NCI-H2227 (cell line): ENCODE measurements at regions not wholly inside any gene's neighbourhood (a gene's known extent, or its start where the extent isn't known, plus 50 kb on each side); places are given as distances from the start of the nearest gene placed in this dataset.
"Not testable (repeated sequence)": the region's sequence is repeated elsewhere in the genome, so short reads cannot be mapped to it uniquely, and the experiment has no call there.

ENCODE experiments used
- DNase-seq: peaks from one replicate; lab custom pipeline; 2025; ENCODE audit not compliant: unreplicated experiment; lab: John Stamatoyannopoulos, UW

DNA sequence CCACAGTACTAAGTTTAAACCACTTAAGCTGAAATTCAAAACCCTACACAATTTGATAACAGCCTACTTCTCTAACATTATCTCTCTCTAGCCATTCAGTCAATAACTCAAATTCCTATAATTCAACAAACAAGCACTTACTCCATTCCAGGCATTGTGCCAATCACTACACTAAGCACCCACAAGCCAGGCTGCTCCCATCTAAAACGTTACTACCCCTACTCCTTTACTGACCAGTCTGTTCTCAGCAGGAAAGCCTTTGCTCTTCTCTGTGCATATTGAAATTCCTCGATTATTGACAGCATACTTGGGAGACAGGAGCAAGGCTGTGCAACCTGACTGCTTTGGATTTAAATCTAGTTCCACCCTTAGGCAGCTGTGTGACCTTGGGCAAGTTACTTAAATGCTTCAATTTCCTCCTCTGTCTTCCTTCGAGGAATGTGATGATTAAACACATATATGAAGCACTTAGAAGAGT lies 177.2 kb upstream of the THBS1 start:
- DNase-seq = peak; percentile 59

DNA sequence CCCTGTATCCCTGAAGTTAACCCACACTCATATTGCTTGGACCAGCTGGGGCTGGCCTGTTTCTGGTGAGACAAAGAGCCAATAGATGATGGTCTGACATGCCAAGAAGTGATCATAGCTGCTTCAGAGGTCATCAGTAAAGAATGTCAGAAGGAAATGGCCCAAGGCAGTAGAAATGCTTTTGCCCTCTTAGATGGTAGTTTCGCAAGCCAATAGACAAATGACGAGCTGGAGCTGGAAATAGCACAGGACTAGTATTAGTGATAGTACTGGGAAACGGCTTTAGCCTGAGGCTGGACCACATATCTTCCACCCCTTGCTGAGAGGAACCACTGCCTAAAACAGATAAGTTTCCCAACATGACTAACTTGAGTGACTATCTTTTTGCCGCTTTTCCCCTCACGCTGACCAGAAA lies 176.1 kb upstream of the THBS1 start:
- DNase-seq = no peak

DNA sequence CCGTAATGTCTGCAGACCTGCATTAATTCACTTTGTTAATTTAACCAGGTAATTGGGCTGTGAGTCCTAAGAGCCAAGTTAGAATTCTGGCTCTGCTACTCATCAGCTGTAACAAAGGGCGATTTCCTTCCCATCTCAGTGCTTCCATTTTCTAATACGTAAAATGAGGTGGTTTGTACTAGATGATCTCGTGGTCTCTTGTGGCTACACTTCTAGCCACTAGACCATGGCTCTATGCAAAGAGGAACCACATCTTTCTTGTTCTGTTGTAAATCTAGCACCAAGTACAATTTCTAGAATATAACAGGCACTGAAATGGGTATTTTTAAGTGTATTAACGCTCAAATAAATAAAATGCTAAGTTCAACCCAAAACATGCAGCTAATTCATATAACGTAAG lies 174.4 kb upstream of the THBS1 start:
- DNase-seq = no peak

DNA sequence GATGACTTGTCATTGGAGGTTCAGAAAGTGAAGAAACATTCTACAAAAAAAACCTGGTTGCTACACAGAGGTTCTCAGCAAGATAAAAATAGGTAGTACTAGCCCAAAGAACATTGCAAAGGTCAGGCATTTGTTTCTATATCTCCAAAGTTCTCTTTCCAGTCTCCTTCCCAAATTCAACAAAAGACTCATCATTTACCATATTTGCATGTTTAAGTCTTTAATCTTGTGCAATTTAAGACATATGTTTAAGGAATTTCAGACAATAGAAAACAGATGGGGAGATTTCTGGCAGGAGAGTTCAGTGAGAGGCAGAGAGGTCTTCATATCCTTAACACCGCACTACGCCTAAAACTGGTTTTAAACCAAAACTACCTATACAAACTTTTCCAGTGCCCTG lies 173.8 kb upstream of the THBS1 start:
- DNase-seq = no peak

DNA sequence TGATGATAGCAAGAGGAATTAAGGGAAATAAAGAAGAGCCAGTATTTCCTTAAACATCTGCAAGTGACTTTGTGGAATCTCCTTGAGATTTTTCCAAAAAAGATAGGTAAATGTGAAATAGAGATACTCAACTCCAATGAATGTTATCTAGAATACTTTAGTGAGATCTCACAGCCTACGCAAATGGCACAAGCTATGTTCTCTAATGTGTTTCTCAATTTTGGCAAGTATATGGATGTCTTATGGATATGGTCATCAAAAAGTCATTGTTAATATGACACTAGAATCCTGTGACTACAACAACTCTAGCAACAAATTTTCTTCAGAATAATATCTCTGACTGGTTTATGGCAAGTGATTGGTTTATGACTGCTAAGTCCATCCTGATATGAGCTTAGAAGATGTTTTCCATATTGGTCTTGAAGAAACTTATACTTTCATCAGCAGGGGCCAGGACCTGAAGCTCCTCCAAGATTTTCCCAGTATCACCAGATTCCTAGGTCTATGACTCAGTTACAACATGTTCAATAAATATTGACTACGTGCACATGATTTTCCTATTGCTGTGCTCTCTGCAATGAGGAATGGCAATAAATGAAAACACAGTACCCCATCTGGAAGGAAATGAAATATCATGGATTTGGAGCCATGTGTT lies 170.9 kb upstream of the THBS1 start:
- DNase-seq = no peak

DNA sequence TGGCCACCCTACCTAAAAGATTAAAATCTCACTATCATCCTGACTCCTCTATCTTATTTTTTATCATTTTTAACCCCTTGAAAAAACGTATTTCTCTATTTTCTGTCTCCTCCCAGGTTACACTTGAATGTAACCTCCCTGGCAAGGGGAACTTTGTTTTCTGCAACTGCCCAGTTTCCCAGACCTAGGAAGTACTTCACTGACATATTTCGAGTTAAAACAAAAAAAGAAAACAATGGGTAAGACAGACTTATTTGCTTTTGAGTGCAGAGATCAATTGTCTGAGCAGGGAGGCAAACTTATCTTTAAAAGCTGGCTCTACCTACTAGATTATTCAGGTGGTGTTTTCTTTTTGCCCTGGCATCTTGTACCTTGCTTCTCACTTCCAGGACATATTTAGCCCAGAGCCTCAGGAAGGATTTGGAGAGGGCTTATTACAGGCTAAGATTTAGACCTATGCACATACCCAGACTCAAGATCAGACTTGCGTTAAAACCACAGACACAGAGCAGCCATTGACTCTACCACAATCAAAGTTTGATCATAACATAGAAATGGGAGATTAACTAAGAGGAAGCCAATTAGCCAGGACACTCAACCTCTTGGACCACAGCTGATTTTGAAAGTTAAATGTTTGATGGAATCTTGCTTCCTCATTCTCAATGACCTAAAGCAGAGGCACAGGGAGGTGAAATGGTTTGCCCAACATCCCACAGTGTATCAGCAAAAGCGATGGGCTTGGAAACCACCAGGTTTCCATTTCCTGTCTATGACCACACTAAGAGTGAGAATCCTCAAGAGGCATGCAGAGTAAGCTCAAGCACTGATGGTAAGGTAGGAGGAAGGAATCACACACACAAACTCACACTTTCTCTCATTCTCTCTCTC lies 169.5 kb upstream of the THBS1 start:
- no peak for DNase-seq

DNA sequence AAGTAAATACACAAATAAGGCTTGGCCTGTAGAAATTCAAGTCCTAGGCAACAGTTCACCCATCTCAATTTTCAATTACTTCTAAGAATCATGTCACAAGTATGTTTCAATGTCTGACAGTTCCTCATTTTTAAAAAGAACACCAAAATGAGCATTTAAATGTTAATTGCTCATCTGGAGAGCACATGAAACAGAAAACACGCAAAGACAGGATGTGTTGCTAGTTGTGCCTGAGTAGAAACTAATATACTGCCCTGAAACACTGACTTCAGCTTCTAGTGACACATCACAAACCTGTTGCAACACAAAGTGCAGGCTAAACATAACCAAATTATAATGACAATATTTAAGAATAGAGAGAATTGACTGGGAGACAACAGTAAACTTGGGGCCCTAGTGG lies 167.3 kb upstream of the THBS1 start:
- DNase-seq = no peak

DNA sequence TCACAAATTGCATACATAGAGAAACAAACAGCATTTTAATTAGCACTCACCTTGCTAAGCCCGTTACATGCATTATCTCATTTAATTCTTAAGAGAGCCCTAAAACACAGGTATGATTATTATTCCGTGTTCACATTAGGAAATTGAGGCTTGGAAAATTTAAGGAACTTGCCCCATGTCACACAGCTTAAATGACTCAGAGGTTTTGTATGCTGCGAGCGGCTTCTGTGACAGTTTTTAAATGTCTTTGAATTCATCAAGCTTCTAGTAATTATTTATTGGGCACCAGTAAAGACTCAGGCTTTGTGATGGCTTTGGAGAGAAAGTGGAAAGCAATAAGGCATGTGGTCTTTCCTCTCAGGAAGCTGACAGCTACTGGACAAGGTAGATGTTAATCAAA lies 166.7 kb upstream of the THBS1 start:
- DNase-seq = no peak

DNA sequence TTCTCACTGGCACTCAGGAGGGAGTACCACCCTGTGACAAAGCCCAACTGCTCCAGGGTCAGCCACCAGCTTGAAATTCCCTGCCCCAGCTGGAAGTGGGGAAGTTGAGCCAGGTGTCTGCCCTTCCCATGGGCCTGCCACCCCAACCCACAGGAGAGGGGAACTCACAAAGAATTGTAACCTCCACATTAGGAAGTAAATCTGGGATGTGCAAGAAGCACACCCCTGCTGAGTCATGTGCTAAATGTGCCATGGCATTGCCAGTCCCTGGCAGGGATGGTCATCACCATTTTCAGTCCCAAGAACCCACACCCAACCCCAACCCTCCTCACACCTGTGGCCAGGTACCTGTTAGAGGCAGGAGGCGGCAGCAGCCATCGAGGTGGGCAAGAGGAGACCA lies 165.2 kb upstream of the THBS1 start:
- DNase-seq = no peak

DNA sequence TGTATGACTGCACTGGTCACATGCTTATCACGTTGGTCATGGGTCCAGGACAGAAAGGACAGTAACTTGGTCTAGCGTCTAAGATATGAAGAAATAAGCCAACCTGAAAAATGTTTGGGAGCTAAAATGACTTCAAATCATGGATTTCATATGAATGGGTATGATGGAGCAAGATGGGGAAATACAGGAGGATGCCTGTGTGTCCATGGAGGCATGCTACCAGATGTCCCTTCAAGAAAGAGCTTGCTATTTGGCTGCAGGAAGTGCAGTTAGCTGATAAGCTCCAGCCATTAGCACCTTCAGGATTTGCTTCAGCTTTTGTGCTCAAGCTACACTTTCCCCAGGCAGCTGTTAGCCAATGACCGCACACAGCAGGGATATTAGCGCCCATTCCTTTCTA lies 164.6 kb upstream of the THBS1 start:
- DNase-seq = no peak

DNA sequence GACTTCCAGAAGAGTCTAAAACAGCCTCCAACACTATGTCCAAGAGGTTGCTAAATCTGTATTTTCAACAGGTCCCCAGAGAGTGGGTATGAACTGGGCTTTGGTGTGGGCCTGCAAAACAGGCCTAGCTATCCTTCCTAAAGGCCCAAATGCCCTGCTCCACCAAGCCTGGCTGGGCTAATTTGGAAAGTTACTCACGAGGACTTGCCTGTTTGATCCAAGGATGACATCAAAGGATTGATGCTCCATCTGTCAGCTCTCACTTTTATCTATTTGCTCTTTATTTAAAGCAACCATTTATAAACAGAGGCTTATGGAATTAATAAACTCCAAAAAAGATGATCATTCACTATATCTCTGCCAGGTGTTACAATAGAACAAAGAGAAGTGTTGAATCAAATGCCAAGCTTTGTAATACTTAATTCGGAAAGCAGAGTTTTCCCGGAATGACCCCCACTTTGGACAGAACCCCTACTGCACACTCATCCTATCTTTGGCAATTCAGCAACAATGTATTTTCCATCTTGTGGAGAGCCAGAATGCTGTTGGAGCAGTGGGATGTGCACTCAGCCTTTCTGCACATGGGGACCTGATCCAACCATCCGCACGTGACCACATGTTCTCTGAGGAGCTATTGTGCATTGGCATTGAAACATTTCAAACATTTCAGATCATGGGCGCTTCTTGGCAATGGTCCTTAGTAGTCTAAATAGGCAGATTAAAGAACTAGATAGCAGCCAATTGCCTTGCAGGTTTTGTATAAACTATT lies 163.3 kb upstream of the THBS1 start:
- no peak for DNase-seq

DNA sequence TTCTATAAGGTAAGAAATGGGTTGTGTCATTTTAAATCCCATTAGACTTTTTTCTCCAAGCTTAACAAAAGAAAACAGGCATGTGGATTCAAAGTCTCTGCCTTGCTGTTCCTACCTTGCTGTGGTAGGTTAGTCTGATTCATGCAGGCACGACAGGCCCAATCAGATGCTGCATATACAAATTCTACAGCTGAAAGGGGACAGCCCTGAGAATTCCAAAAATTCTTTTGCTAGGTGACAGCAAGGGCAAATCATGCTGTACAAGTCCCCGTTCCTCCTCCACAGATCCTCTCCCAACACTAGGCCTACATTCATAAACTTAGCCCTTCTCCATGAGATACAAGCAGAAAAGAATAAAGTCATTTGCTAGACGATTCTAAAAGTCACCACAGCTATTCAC lies 161.2 kb upstream of the THBS1 start:
- no peak for DNase-seq

DNA sequence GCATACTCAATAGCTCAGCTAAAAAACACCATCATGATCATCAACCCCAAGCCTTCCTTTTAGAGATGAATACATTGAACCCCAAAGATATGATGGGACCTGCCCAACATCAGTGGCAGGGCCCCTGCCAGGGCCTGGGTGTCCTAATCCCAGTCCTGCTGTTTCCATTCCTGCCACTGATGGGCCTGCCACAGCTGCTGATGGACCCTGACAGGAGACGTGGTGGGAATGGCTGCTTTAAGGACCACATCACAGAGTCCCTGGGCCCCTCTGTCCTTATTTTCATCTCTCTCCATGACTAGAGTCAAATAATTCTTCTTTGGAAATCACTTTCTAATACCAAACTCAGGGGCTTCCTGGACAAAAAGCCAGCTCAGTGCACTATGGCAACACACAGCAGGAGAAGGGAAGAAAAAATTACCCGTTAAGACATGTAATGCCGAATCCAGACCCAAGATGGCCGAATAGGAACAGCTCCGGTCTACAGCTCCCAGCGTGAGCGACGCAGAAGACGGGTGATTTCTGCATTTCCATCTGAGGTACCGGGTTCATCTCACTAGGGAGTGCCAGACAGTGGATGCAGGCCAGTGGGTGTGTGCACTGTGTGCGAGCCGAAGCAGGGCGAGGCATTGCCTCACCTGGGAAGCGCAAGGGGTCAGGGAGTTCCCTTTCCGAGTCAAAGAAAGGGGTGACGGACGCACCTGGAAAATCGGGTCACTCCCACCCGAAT lies 160.6 kb upstream of the THBS1 start:
- DNase-seq = peak; percentile 9

DNA sequence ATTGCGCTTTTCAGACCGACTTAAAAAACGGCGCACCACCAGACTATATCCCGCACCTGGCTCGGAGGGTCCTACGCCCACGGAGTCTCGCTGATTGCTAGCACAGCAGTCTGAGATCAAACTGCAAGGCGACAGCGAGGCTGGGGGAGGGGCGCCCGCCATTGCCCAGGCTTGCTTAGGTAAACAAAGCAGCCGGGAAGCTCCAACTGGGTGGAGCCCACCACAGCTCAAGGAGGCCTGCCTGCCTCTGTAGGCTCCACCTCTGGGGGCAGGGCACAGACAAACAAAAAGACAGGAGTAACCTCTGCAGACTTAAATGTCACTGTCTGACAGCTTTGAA lies 160.1 kb upstream of the THBS1 start:
- not testable (repeated sequence) for DNase-seq

DNA sequence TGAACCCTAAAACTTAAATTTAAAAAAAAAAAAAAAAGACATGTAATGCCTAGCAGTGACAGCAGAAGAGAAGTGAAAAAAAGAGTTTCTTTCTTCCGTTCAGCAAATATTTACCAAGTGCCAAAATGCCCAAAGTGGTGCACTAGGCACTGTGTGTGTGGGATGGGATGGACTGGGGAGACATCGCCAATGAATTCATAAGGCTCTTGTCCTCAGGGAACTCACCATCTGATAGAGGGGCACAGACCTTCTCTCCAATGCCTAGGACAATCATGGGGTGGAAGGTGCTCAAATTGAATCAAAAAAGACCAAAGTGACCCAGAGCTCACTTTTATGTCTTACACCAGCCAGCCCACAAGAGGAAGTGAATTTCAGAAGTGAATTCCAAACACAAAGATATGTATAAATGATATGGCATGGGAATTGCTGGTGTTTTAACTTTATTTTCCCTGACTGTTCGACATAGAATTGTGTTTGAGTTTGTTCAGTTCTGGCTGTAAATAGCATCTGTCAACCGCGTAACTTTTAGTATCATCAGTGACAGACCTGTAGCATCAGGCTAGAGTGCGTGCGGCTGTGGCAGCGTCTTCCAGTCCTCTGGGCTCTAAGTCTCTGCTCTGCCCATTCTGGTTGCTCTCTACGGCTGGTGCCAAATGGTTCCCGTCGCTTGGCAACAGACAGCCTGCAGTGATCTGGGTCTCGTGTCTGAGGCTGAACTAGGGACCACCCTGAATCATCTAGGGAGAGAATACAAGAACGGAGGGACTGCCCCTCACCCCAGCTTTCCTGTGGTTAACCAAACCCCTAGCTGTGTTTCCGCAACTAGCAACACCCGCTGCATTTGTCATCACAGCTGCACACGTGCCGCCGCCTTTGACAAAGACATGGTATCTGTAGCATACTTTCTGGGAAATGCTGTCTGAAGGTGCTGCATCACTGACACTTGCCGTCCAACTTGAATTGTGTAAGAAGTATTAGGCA lies 154.0 kb upstream of the THBS1 start:
- DNase-seq = peak; percentile 34

DNA sequence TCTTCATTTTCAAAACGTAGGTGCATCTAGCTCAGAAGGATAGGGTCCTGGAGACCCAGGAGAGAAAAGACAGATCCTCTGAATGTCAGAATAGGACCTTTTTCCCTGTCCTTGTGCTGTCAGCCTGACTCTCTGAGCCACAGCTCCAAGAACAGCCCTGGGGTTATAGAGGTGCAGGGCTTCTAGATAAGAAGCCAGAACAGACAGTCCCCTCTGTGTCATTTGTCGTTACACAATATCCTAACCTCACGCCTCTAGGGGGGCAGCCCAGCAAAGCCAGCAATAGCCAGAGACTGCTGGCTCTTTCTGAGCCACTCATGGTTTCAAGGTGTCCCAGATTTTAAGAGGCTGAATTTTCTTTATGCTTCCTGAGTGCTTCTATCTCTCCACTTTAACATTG lies 153.2 kb upstream of the THBS1 start:
- DNase-seq = no peak

DNA sequence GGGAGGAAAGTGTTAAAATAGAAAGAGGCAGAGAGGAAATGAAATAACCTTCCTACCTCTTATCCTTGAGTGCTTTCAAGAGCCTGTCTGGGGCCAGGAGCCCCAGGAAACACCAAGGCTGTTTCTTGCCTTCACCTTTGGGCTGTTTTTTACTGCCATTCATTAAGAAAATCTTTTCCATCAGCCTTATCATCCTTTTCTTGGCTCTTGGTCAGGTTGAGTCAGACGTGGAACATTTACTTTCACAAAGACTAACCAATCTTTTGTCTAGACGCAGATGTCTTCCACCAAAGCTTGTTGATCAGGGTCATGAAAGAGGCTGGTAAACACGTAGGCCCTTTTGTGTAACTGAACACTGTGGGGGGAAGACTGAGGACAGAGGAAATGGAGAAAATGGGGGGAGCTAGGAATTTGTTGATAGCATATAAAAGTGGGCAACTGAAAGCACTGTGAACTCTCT lies 151.0 kb upstream of the THBS1 start:
- no peak for DNase-seq

DNA sequence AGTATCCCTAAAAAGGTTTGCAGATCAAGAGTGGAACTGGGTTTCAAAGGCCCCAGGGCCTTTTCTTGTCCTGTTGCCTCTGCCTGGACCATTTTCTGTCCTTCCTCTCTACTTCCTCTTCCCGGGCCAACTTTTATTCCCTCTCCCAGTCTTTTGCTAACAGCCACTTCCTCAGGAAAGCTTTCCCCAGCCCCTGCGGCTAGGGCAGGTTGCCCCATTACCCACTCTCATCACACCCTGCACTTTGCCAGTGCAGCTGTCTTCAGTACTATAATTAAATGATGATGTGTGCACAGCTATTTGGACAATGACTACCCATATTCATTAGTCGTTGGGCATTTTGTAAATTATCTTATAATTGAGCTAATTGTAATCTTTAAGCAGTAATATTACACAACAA lies 150.5 kb upstream of the THBS1 start:
- no peak for DNase-seq

DNA sequence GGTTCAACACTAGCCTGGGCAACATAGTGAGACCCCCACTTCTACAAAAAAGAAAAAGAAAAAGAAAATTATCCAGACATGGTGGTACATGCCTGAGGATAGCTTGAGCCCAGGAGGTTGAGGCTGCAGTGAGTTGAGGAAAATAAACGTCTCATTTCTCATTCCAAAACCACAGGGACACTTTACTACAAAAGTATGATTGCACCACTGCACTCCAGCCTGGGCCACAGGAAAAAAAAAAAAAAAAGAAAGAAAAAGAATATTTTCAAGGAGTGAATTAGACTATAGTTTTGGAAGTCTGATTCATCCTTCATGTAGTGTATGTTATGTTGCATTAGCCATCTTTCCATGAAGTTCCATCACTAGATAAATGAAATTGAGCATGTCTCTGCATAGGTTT lies 149.5 kb upstream of the THBS1 start:
- DNase-seq = no peak

DNA sequence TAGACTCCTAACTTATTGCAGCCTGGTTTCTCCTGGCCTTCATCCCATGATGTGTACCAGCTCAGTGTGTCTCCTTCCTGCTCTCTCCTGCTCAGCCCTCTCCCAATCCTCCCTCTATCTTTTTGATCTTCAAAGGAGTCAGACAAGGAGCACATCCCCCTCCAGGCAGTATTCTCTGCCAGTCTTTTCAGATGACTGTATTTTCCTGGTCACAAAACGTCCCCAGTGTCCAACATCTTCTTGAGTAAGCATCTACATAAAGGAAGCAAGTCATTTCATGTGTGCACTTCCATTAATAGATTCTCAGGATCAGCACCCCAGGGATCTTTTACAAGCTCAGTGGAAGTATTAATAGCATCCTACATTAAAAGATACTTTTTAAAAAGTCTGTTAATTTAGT lies 148.9 kb upstream of the THBS1 start:
- no peak for DNase-seq
